GM12892 (cell line): ENCODE measurements at regions not wholly inside any gene's neighbourhood (a gene's known extent, or its start where the extent isn't known, plus 50 kb on each side); places are given as distances from the start of the nearest gene placed in this dataset.

Experiments
- POLR2A ChIP-seq: IDR thresholded peaks from 2 replicates; pipeline ENCODE4 v1.6.1; 2011; ENCODE audit warnings: low read depth, low read length, control low read depth
- TAF1 ChIP-seq: IDR thresholded peaks from 2 replicates; pipeline ENCODE4 v1.6.1; 2011; ENCODE audit warnings: low read depth, mild to moderate bottlenecking, control low read depth, low read length, borderline replicate concordance

DNA sequence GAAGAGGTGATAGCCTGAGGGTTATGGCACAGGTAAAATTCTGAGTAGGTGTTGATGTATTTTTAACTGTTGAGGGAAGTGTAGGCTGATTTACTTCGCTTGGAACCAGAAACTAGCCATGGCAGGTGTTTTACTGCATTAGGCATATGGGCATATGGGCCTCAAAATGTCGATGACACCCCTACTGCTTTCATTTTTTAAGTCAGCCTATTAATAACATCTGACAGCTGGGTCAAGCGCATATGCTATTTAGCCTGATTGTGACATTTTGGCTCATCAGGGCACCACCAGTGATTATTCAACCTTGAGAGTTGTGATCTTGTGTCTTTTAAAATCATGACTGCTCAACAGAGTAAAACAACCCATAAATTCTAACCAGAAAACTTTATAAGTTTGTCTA lies 1396.9 kb upstream of the NXPH2 start:
- TF ChIP-seq TAF1 (no peak), POLR2A (no peak)
